Liver (tissue), 8 donors: ENCODE measurements at regions not wholly inside any gene's neighbourhood (a gene's known extent, or its start where the extent isn't known, plus 50 kb on each side); places are given as distances from the start of the nearest gene placed in this dataset.

Experiments used
- DNase-seq: peaks from one replicate; pipeline ENCODE4 v3.0.0-alpha.2; 2017; ENCODE audit warnings: low spot score
- H3K27ac ChIP-seq, 2 donors: one replicate each; pipeline ENCODE4 v1.7.0; 2013; ENCODE audit warnings: inconsistent platforms in 2 of 2, low read length in 2 of 2, control low read depth in 1 of 2, low read depth in 1 of 2, mild to moderate bottlenecking in 1 of 2
- H3K27me3 ChIP-seq, 4 donors: one replicate each; pipeline versions ENCODE4 v1.6.1 to v1.7.0; 2013; ENCODE audit warnings: low read length in 3 of 4, inconsistent platforms in 1 of 4, mild to moderate bottlenecking in 1 of 4, moderate library complexity in 1 of 4; ENCODE audit not compliant: control insufficient read depth in 4 of 4, insufficient read depth in 4 of 4
- H3K36me3 ChIP-seq, 4 donors: one replicate each; pipeline versions ENCODE4 v1.6.1 to v1.7.0; 2013; ENCODE audit warnings: low read length in 3 of 4, mild to moderate bottlenecking in 3 of 4, low read depth in 1 of 4, moderate library complexity in 1 of 4; ENCODE audit not compliant: control insufficient read depth in 4 of 4, insufficient read depth in 3 of 4
- H3K4me1 ChIP-seq, 4 donors: one replicate each; pipeline versions ENCODE4 v1.6.1 to v1.7.0; 2013; ENCODE audit warnings: low read length in 3 of 4, mild to moderate bottlenecking in 3 of 4, moderate library complexity in 1 of 4; ENCODE audit not compliant: control insufficient read depth in 4 of 4, insufficient read depth in 4 of 4
- H3K4me3 ChIP-seq, 3 donors: one replicate each; pipeline versions ENCODE4 v1.6.1 to v1.7.0; 2013; ENCODE audit warnings: low read length in 3 of 3, control low read depth in 1 of 3, low read depth in 1 of 3, mild to moderate bottlenecking in 1 of 3
- H3K9ac ChIP-seq, 2 donors: one replicate each; pipeline ENCODE4 v1.7.0; 2013; ENCODE audit warnings: low read length in 2 of 2, mild to moderate bottlenecking in 2 of 2, moderate library complexity in 2 of 2, control low read depth in 1 of 2, low read depth in 1 of 2
- H3K9me3 ChIP-seq, 4 donors: one replicate each; pipeline versions ENCODE4 v1.6.1 to v1.7.0; 2013; ENCODE audit warnings: low read length in 3 of 4; ENCODE audit not compliant: control insufficient read depth in 4 of 4
- CTCF ChIP-seq: fragments of 150-350 bp; IDR thresholded peaks from 2 replicates; pipeline ENCODE4 v1.5.1; 2017; ENCODE audit warnings: improper control_type of control experiment, low read depth, low read length; ENCODE audit not compliant: missing input control
- EGR1 ChIP-seq, 2 donors: IDR thresholded peaks; 2 replicates each; pipeline ENCODE4 v1.6.1; 2016 to 2018; ENCODE audit warnings: antibody characterized with exemption in 2 of 2, low read depth in 2 of 2
- FOXA1 ChIP-seq: IDR thresholded peaks from 2 replicates; pipeline ENCODE4 v1.6.1; 2016; ENCODE audit warnings: antibody characterized with exemption
- FOXA2 ChIP-seq: IDR thresholded peaks from 2 replicates; pipeline ENCODE4 v1.6.1; 2016; ENCODE audit warnings: antibody characterized with exemption
- GABPA ChIP-seq, 2 donors: IDR thresholded peaks in 1 of 2; conservative IDR thresholded peaks in 1 of 2; 2 replicates each; pipeline ENCODE4 v1.6.1; 2016; ENCODE audit warnings: antibody characterized with exemption in 2 of 2, mild to moderate bottlenecking in 1 of 2, moderate library complexity in 1 of 2
- HNF4A ChIP-seq, 2 donors: conservative IDR thresholded peaks; 2 replicates each; pipeline ENCODE4 v1.6.1; 2016; ENCODE audit warnings: antibody characterized with exemption in 2 of 2, mild to moderate bottlenecking in 2 of 2
- HNF4G ChIP-seq: IDR thresholded peaks from 2 replicates; pipeline ENCODE4 v1.6.1; 2016; ENCODE audit warnings: antibody characterized with exemption
- JUND ChIP-seq, 2 donors: IDR thresholded peaks; 2 replicates each; pipeline ENCODE4 v1.6.1; 2016; ENCODE audit warnings: antibody characterized with exemption in 2 of 2
- MAX ChIP-seq: IDR thresholded peaks from 2 replicates; pipeline ENCODE4 v1.6.1; 2016; ENCODE audit warnings: antibody characterized with exemption
- NR2F2 ChIP-seq: IDR thresholded peaks from 2 replicates; pipeline ENCODE4 v1.6.1; 2016; ENCODE audit warnings: antibody characterized with exemption
- RAD21 ChIP-seq, 2 donors: IDR thresholded peaks; 2 replicates each; pipeline ENCODE4 v1.6.1; 2016; ENCODE audit warnings: antibody characterized with exemption in 2 of 2, mild to moderate bottlenecking in 2 of 2
- REST ChIP-seq: IDR thresholded peaks from 2 replicates; pipeline ENCODE4 v1.6.1; 2016; ENCODE audit warnings: antibody characterized with exemption, mild to moderate bottlenecking
- RXRA ChIP-seq, 2 donors: IDR thresholded peaks; 2 replicates each; pipeline ENCODE4 v1.6.1; 2017 to 2018; ENCODE audit warnings: antibody characterized with exemption in 2 of 2, mild to moderate bottlenecking in 1 of 2
- SP1 ChIP-seq: IDR thresholded peaks from 2 replicates; pipeline ENCODE4 v1.6.1; 2018; ENCODE audit warnings: antibody characterized with exemption, mild to moderate bottlenecking
- TAF1 ChIP-seq: conservative IDR thresholded peaks from 2 replicates; pipeline ENCODE4 v1.6.1; 2016; ENCODE audit warnings: antibody characterized with exemption, mild to moderate bottlenecking
- YY1 ChIP-seq: IDR thresholded peaks from 2 replicates; pipeline ENCODE4 v1.6.1; 2016; ENCODE audit warnings: antibody characterized with exemption, mild to moderate bottlenecking
- ZBTB33 ChIP-seq: IDR thresholded peaks from 2 replicates; pipeline ENCODE4 v1.6.1; 2016; ENCODE audit warnings: antibody characterized with exemption
- WGBS: extraction: QIAGEN DNeasy Blood & Tissue Kit; methylation state at CpG from one replicate; pipeline ENCODE4 v1.1.7; 2013; 5-methylcytosine and 5-hydroxymethylcytosine counted together
- TF ChIP-seq, protein P1 (sequence below): IDR thresholded peaks from 2 replicates; pipeline ENCODE4 v1.6.1; 2016; ENCODE audit warnings: antibody characterized with exemption
- donor health status: healthy.
- donor health status: healthy.
- donor health status: healthy.
- donor health status: healthy.
- donor health status: healthy.

GRCh38 chr1:82800721-82801120, 1000.0 kb downstream of the ADGRL2 start:
- Histone ChIP-seq H3K27ac (no peak overlapping the region), H3K27me3 (no peaks in the 10 kb centered on the region), H3K4me1 (no peaks in the 10 kb centered on the region), H3K36me3 (no peaks in the 10 kb centered on the region), H3K9ac (no peak overlapping the region), H3K9me3 (no peaks in the 10 kb centered on the region), H3K4me3 (no peak overlapping the region)
- TF ChIP-seq FOXA2 (no peak), TAF1 (no peak), JUND (IDR thresholded peaks at IDR 0.05) (no peak), FOXA1 (no peak), NR2F2 (no peak), RAD21 (IDR thresholded peaks at IDR 0.05) (no peak), YY1 (no peak), RXRA (IDR thresholded peaks at IDR 0.05) (no peak), HNF4A (conservative IDR thresholded peaks at IDR 0.05) (no peak), SP1 (no peak), HNF4G (no peak), EGR1 (IDR thresholded peaks at IDR 0.05; ENCODE audit: low read depth in 2 of 2) (no peak), CTCF (no peak), REST (no peak), MAX (no peak), ZBTB33 (no peak), GABPA (IDR thresholded peaks at IDR 0.05 in 1 of 2, conservative IDR thresholded peaks at IDR 0.05 in 1 of 2) (no peak)
- TF ChIP-seq, protein P1, sequence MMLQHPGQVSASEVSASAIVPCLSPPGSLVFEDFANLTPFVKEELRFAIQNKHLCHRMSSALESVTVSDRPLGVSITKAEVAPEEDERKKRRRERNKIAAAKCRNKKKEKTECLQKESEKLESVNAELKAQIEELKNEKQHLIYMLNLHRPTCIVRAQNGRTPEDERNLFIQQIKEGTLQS: no peak
- DNase-seq: no peak
- 71% methylated on average over 2 of the region's 2 CpGs for WGBS

GRCh38 chr1:82799261-82799660, 998.5 kb downstream of the ADGRL2 start:
- Histone ChIP-seq H3K9me3 (no peaks in the 10 kb centered on the region), H3K27me3 (no peaks in the 10 kb centered on the region), H3K27ac (no peak overlapping the region), H3K4me3 (no peak overlapping the region), H3K4me1 (no peaks in the 10 kb centered on the region), H3K9ac (no peak overlapping the region), H3K36me3 (no peaks in the 10 kb centered on the region)
- no peak for DNase-seq
- WGBS: 80% methylated on average over 1 of the region's 1 CpG
- no peak for TF ChIP-seq GABPA (IDR thresholded peaks at IDR 0.05 in 1 of 2, conservative IDR thresholded peaks at IDR 0.05 in 1 of 2)
- TF ChIP-seq EGR1 (IDR thresholded peaks at IDR 0.05; ENCODE audit: low read depth in 2 of 2): no peak
- no peak for TF ChIP-seq JUND (IDR thresholded peaks at IDR 0.05)
- TF ChIP-seq HNF4A (conservative IDR thresholded peaks at IDR 0.05): no peak
- TF ChIP-seq RXRA (IDR thresholded peaks at IDR 0.05): no peak
- TF ChIP-seq HNF4G: no peak
- TF ChIP-seq REST: no peak
- no peak for TF ChIP-seq YY1
- TF ChIP-seq FOXA1: no peak
- no peak for TF ChIP-seq SP1
- TF ChIP-seq MAX: no peak
- TF ChIP-seq RAD21 (IDR thresholded peaks at IDR 0.05): no peak
- no peak for TF ChIP-seq TAF1
- no peak for TF ChIP-seq ZBTB33
